H1 (cell line): ENCODE measurements at regions not wholly inside any gene's neighbourhood (a gene's known extent, or its start where the extent isn't known, plus 50 kb on each side); places are given as distances from the start of the nearest gene placed in this dataset.

Source experiments
- CTCF ChIA-PET: fragments of 300-600 bp; sonication (Branson Sonifier 250); formaldehyde crosslinking; loops from one replicate; lab custom pipeline; 2021; ENCODE audit not compliant: partially characterized antibody; lab: Charles Lee
- POLR2A ChIA-PET: fragments of 300-600 bp; sonication (Branson Sonifier 250); formaldehyde crosslinking; loops from one replicate; lab custom pipeline; 2021; ENCODE audit warnings: inconsistent platforms; ENCODE audit not compliant: partially characterized antibody; lab: Charles Lee
- DNase-seq, 2 experiments: peaks; one replicate each; pipeline versions ENCODE4 v3.0.0 to v3.0.0-alpha.2; 2010 to 2022; ENCODE audit warnings: low spot score in 2 of 2, low read depth in 1 of 2, mixed read lengths in 1 of 2
- FAIRE-seq: peaks from 2 replicates; lab custom pipeline; 2011; peaks lifted over from hg19 to GRCh38; lab: Jason Lieb, UNC
- H2AFZ ChIP-seq: 2 replicates; pipeline ENCODE4 v1.8.1; 2012; ENCODE audit warnings: low read length, inconsistent platforms
- H2AK5ac ChIP-seq: 2 replicates; pipeline ENCODE4 v1.6.1; 2013; ENCODE audit warnings: low read depth, low read length
- H2BK120ac ChIP-seq: replicated peaks from 2 replicates; pipeline ENCODE3; 2013; ENCODE audit warnings: low read depth, low read length, inconsistent platforms
- H2BK12ac ChIP-seq: 2 replicates; pipeline ENCODE4 v1.6.1; 2013; ENCODE audit warnings: low read depth, low read length
- H2BK15ac ChIP-seq: 2 replicates; pipeline ENCODE4 v1.6.1; 2013; ENCODE audit warnings: low read length
- H2BK20ac ChIP-seq: 2 replicates; pipeline ENCODE4 v1.6.1; 2013; ENCODE audit warnings: low read length
- H2BK5ac ChIP-seq: 2 replicates; pipeline ENCODE4 v1.6.1; 2013; ENCODE audit warnings: low read depth, low read length
- H3K14ac ChIP-seq: 2 replicates; pipeline ENCODE4 v1.6.1; 2013; ENCODE audit warnings: inconsistent platforms; ENCODE audit not compliant: insufficient read length
- H3K18ac ChIP-seq: 2 replicates; pipeline ENCODE4 v1.6.1; 2013; ENCODE audit warnings: low read length; ENCODE audit errors: extremely low read depth
- H3K23ac ChIP-seq: 2 replicates; pipeline ENCODE4 v1.6.1; 2013; ENCODE audit warnings: inconsistent platforms; ENCODE audit not compliant: insufficient read length
- H3K23me2 ChIP-seq: 2 replicates; pipeline ENCODE4 v1.6.1; 2013; ENCODE audit warnings: low read depth, low read length
- H3K27ac ChIP-seq: 2 replicates; pipeline ENCODE4 v1.6.1; 2011; ENCODE audit warnings: low read depth, low read length, inconsistent platforms
- H3K27me3 ChIP-seq, 4 experiments: replicated peaks in 1 of 4; 1 replicate in 1 of 4; 2 replicates in 3 of 4; pipeline versions ENCODE4 v1.6.1 to v1.8.1; 2011 to 2013; ENCODE audit warnings: low read length in 3 of 4, mild to moderate bottlenecking in 3 of 4, inconsistent platforms in 2 of 4, mixed read lengths in 2 of 4, moderate library complexity in 1 of 4; ENCODE audit not compliant: control insufficient read depth in 3 of 4, insufficient read depth in 3 of 4; ENCODE audit errors: extremely low read depth in 1 of 4
- H3K36me3 ChIP-seq, 4 experiments: 2 replicates each; pipeline versions ENCODE4 v1.6.1 to v1.8.1; 2011 to 2013; ENCODE audit warnings: mild to moderate bottlenecking in 4 of 4, low read length in 3 of 4, moderate library complexity in 2 of 4, control low read depth in 1 of 4, inconsistent platforms in 1 of 4; ENCODE audit not compliant: insufficient read depth in 4 of 4, control insufficient read depth in 2 of 4
- H3K4ac ChIP-seq: replicated peaks from 2 replicates; pipeline ENCODE3; 2013; ENCODE audit warnings: low read length, low read depth, mixed read lengths, inconsistent platforms; ENCODE audit not compliant: insufficient read length
- H3K4me1 ChIP-seq, 4 experiments: replicated peaks in 1 of 4; 1 replicate in 1 of 4; 2 replicates in 3 of 4; pipeline versions ENCODE4 v1.6.1 to v1.8.1; 2011 to 2013; ENCODE audit warnings: low read length in 3 of 4, inconsistent platforms in 2 of 4, mixed read lengths in 1 of 4; ENCODE audit not compliant: insufficient read depth in 4 of 4, control insufficient read depth in 3 of 4
- H3K4me2 ChIP-seq, 2 experiments: 2 replicates each; pipeline versions ENCODE4 v1.6.1 to v1.8.1; 2011 to 2013; ENCODE audit warnings: low read depth in 2 of 2, low read length in 2 of 2, control low read depth in 1 of 2, inconsistent platforms in 1 of 2, mild to moderate bottlenecking in 1 of 2; ENCODE audit not compliant: insufficient read depth in 1 of 2
- H3K4me3 ChIP-seq, 4 experiments: fragments of 200-600, 300-600 bp in 1 of 4; sonication (generic), shearing (Covaris generic), sonication (Bioruptor Twin) in 1 of 4; 2 replicates each; pipeline versions ENCODE4 v1.5.1 to v1.8.1; 2011 to 2016; ENCODE audit warnings: low read length in 4 of 4, low read depth in 3 of 4, control low read depth in 2 of 4, inconsistent platforms in 2 of 4, mild to moderate bottlenecking in 2 of 4, mixed read lengths in 1 of 4, moderate library complexity in 1 of 4; ENCODE audit not compliant: insufficient read depth in 2 of 4; ENCODE audit errors: extremely low read depth in 1 of 4
- H3K56ac ChIP-seq: replicated peaks from 2 replicates; pipeline ENCODE3; 2013; ENCODE audit warnings: low read depth, mild to moderate bottlenecking, mixed read lengths, low read length, inconsistent platforms; ENCODE audit not compliant: insufficient read length
- H3K79me1 ChIP-seq: 2 replicates; pipeline ENCODE4 v1.6.1; 2013; ENCODE audit warnings: low read depth, low read length, control low read depth
- H3K79me2 ChIP-seq, 2 experiments: 2 replicates each; pipeline versions ENCODE4 v1.6.1 to v1.8.1; 2012 to 2013; ENCODE audit warnings: low read length in 2 of 2, mild to moderate bottlenecking in 2 of 2, inconsistent platforms in 1 of 2; ENCODE audit not compliant: insufficient read depth in 2 of 2, control insufficient read depth in 1 of 2
- H3K9ac ChIP-seq, 4 experiments: replicated peaks in 1 of 4; 1 replicate in 1 of 4; 2 replicates in 3 of 4; pipeline versions ENCODE4 v1.6.1 to v1.8.1; 2011 to 2013; ENCODE audit warnings: low read depth in 3 of 4, low read length in 3 of 4, control low read depth in 2 of 4, mild to moderate bottlenecking in 2 of 4, moderate library complexity in 2 of 4, inconsistent platforms in 1 of 4; ENCODE audit errors: extremely low read depth in 1 of 4
- H3K9me3 ChIP-seq, 2 experiments: 2 replicates each; pipeline versions ENCODE4 v1.6.1 to v1.8.1; 2012 to 2013; ENCODE audit warnings: mild to moderate bottlenecking in 2 of 2, moderate library complexity in 2 of 2, control low read depth in 1 of 2, inconsistent platforms in 1 of 2, low read depth in 1 of 2, low read length in 1 of 2, mixed read lengths in 1 of 2; ENCODE audit not compliant: insufficient read depth in 2 of 2
- H4K20me1 ChIP-seq, 2 experiments: replicated peaks in 1 of 2; 2 replicates each; pipeline versions ENCODE3 to v1.8.1; 2011 to 2013; ENCODE audit warnings: inconsistent platforms in 2 of 2, low read length in 2 of 2, mild to moderate bottlenecking in 1 of 2; ENCODE audit not compliant: insufficient read depth in 2 of 2, control insufficient read depth in 1 of 2
- H4K5ac ChIP-seq: 2 replicates; pipeline ENCODE4 v1.6.1; 2013; ENCODE audit warnings: low read length, low read depth, mixed read lengths, inconsistent platforms; ENCODE audit not compliant: insufficient read length
- H4K8ac ChIP-seq: 2 replicates; pipeline ENCODE4 v1.8.0; 2013; ENCODE audit warnings: mild to moderate bottlenecking, moderate library complexity, low read length, inconsistent platforms; ENCODE audit not compliant: insufficient read depth; ENCODE audit errors: extremely low read depth
- H4K91ac ChIP-seq: replicated peaks from 2 replicates; pipeline ENCODE3; 2013; ENCODE audit warnings: low read length, mixed read lengths, inconsistent platforms; ENCODE audit not compliant: insufficient read length
- ASH2L ChIP-seq: fragments of 200-600, 300-600 bp; sonication (generic); IDR thresholded peaks from one replicate; pipeline ENCODE4 v1.7.1; 2017; ENCODE audit warnings: low read length
- CBX8 ChIP-seq: fragments of 300-800, 300-1000 bp; sonication (generic); IDR thresholded peaks from 2 replicates; pipeline ENCODE4 v1.7.1; 2016; ENCODE audit warnings: low read depth, low read length, borderline replicate concordance
- CREB1 ChIP-seq: IDR thresholded peaks from 2 replicates; pipeline ENCODE4 v1.6.1; 2012; ENCODE audit warnings: inconsistent platforms
- HDAC2 ChIP-seq, 2 experiments: fragments of 300-600 bp in 1 of 2; sonication (generic) in 1 of 2; IDR thresholded peaks; 2 replicates each; pipeline ENCODE4 v1.6.1; 2011 to 2012; ENCODE audit warnings: low read depth in 2 of 2, low read length in 2 of 2, mild to moderate bottlenecking in 2 of 2, moderate library complexity in 2 of 2, borderline replicate concordance in 1 of 2, inconsistent platforms in 1 of 2
- HDAC6 ChIP-seq: IDR thresholded peaks from one replicate; pipeline ENCODE4 v1.7.1; 2012; ENCODE audit warnings: low read depth, mild to moderate bottlenecking, inconsistent platforms, low read length, moderate library complexity
- POU5F1 ChIP-seq: IDR thresholded peaks from 2 replicates; pipeline ENCODE4 v1.6.1; 2011; ENCODE audit warnings: low read depth, mild to moderate bottlenecking, low read length, moderate library complexity
- RXRA ChIP-seq: IDR thresholded peaks from 2 replicates; pipeline ENCODE4 v1.6.1; 2011; ENCODE audit warnings: low read depth, mild to moderate bottlenecking, low read length, moderate library complexity; ENCODE audit not compliant: insufficient read depth
- SP2 ChIP-seq: IDR thresholded peaks from 2 replicates; pipeline ENCODE4 v1.6.1; 2012; ENCODE audit warnings: mild to moderate bottlenecking, low read length, inconsistent platforms
- SP4 ChIP-seq: IDR thresholded peaks from 2 replicates; pipeline ENCODE4 v1.6.1; 2012; ENCODE audit warnings: low read length, inconsistent platforms
- TAF1 ChIP-seq: IDR thresholded peaks from 2 replicates; pipeline ENCODE4 v1.6.1; 2011; ENCODE audit warnings: mild to moderate bottlenecking, low read depth, low read length
- TAF7 ChIP-seq: optimal IDR thresholded peaks from 2 replicates; pipeline ENCODE3; 2011; ENCODE audit warnings: low read depth, mild to moderate bottlenecking, inconsistent platforms, low read length, moderate library complexity, borderline replicate concordance
- WGBS, 2 experiments: shearing (Covaris generic) in 1 of 2; methylation state at CpG; one replicate each; pipeline versions ENCODE4 v1.1.6 to v1.1.7; 2013 to 2015; ENCODE audit warnings: low lambda C conversion rate in 2 of 2, mixed read lengths in 2 of 2, inconsistent platforms in 1 of 2, low coverage in 1 of 2, missing lambda C conversion rate in 1 of 2; ENCODE audit not compliant: insufficient replicate concordance in 2 of 2, insufficient coverage in 1 of 2, insufficient read length in 1 of 2; ENCODE audit errors: extremely low coverage in 1 of 2, missing lambda C conversion rate in 1 of 2; 5-methylcytosine and 5-hydroxymethylcytosine counted together
- TF ChIP-seq, protein P1 (sequence below): IDR thresholded peaks from 2 replicates; pipeline ENCODE4 v1.6.1; 2012; ENCODE audit warnings: inconsistent platforms
- TF ChIP-seq, protein P2 (sequence below), 3 experiments: IDR thresholded peaks; 1 replicate in 2 of 3; 2 replicates in 1 of 3; pipeline versions ENCODE4 v1.5.1 to v1.6.1; 2011; ENCODE audit warnings: low read length in 3 of 3, mild to moderate bottlenecking in 3 of 3, inconsistent platforms in 2 of 3, low read depth in 1 of 3, moderate library complexity in 1 of 3; ENCODE audit not compliant: insufficient read depth in 1 of 3; ENCODE audit errors: control extremely low read depth in 1 of 3

DNA sequence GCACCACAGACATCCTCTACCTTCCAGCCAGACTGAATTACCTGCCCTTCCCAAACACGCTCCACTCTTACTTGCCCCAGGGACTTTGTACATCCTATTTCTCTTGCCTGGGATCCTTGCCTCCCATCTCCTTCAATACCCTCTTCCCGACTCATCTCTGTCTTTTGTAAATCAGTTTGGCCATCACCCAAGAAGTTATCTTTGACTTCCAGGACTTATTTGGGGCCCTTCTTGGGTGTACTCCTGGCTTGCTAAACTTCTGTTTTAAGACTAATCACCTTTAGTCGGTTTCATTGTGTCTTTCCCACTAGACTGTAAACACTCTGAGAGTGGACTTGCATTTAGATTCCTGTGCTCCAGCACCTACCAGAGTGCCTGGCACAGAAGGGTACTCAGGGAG, 545.6 kb downstream of the ACTL7B start:
- Histone ChIP-seq H3K27me3 (no peaks in the 10 kb centered on the region), H2AFZ (no peak overlapping the region), H4K5ac (no peak overlapping the region), H4K91ac (no peak overlapping the region), H2BK15ac (no peak overlapping the region), H3K27ac (no peak overlapping the region), H3K23ac (no peak overlapping the region), H3K14ac (no peak overlapping the region), H3K4me1 (no peaks in the 10 kb centered on the region), H2BK120ac (no peak overlapping the region), H3K56ac (no peak overlapping the region), H3K9me3 (no peaks in the 10 kb centered on the region), H3K18ac (no peak overlapping the region), H3K79me2 (no peaks in the 10 kb centered on the region), H3K36me3 (no peaks in the 10 kb centered on the region), H4K8ac (no peak overlapping the region), H3K4me2 (no peak overlapping the region), H3K4me3 (no peak overlapping the region), H3K4ac (no peak overlapping the region), H2BK5ac (no peak overlapping the region), H3K9ac (no peak overlapping the region), H4K20me1 (no peaks in the 10 kb centered on the region), H3K23me2 (no peaks in the 10 kb centered on the region; the same call in 1 of the 2 replicates), H3K79me1 (no peaks in the 10 kb centered on the region), H2BK20ac (no peak overlapping the region), H2BK12ac (no peak overlapping the region), H2AK5ac (no peak overlapping the region)
- ChIA-PET POLR2A (no interaction called here), CTCF (no interaction called here)
- DNase-seq = no peak
- FAIRE-seq = no peak
- 89% methylated on average over 3 of the region's 3 CpGs; no CpG with 5 or more reads in 1 of the 2 experiments for WGBS, 2 experiments
- TF ChIP-seq SP4 = no peak
- no peak for TF ChIP-seq ASH2L
- TF ChIP-seq TAF7 = no peak
- no peak for TF ChIP-seq TAF1
- no peak for TF ChIP-seq SP2
- no peak for TF ChIP-seq CREB1
- no peak for TF ChIP-seq POU5F1
- TF ChIP-seq HDAC2 (IDR thresholded peaks at IDR 0.05; ENCODE audit: borderline replicate concordance in 1 of 2, low read depth in 2 of 2, low read length in 2 of 2) = no peak
- no peak for TF ChIP-seq RXRA
- TF ChIP-seq, protein P1, sequence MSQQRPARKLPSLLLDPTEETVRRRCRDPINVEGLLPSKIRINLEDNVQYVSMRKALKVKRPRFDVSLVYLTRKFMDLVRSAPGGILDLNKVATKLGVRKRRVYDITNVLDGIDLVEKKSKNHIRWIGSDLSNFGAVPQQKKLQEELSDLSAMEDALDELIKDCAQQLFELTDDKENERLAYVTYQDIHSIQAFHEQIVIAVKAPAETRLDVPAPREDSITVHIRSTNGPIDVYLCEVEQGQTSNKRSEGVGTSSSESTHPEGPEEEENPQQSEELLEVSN = no peak
- TF ChIP-seq CBX8 = no peak
- no peak for TF ChIP-seq HDAC6
- TF ChIP-seq, protein P2, sequence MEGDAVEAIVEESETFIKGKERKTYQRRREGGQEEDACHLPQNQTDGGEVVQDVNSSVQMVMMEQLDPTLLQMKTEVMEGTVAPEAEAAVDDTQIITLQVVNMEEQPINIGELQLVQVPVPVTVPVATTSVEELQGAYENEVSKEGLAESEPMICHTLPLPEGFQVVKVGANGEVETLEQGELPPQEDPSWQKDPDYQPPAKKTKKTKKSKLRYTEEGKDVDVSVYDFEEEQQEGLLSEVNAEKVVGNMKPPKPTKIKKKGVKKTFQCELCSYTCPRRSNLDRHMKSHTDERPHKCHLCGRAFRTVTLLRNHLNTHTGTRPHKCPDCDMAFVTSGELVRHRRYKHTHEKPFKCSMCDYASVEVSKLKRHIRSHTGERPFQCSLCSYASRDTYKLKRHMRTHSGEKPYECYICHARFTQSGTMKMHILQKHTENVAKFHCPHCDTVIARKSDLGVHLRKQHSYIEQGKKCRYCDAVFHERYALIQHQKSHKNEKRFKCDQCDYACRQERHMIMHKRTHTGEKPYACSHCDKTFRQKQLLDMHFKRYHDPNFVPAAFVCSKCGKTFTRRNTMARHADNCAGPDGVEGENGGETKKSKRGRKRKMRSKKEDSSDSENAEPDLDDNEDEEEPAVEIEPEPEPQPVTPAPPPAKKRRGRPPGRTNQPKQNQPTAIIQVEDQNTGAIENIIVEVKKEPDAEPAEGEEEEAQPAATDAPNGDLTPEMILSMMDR (IDR thresholded peaks at IDR 0.05; ENCODE audit: control extremely low read depth in 1 of 3, insufficient read depth in 1 of 3, low read depth in 1 of 3, low read length in 3 of 3) = no peak
